ENCODE measurements at regions not wholly inside any gene's neighbourhood (a gene's known extent, or its start where the extent isn't known, plus 50 kb on each side); places are given as distances from the start of the nearest gene placed in this dataset.
"Not testable (repeated sequence)": the region's sequence is repeated elsewhere in the genome, so short reads cannot be mapped to it uniquely, and the experiment has no call there.

GRCh38 chr3:82521657-82522056 lies 760.2 kb upstream of the GBE1 start:
- DNase-seq (ENCODE audit: low read depth in 2 of 3, low spot score in 2 of 3), result no peak

DNA sequence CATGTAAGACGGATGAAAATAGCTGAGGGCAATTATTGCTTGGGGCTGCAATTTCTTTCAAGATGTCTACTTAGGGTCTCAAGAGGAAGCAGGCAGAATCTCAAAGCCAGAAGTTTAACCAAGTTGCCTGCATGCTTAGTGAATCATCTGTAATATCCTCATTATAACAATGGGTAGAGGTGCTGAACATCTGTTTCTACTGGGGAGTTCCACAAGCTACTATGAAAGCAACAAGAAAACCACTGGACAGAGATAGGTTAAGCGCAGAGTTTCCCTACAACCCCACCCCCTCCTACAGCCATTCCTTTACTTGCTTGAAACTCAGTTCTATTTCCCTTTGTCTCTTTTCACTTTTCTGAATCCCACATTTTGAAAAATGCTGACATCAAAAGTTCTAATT lies 759.4 kb upstream of the GBE1 start:
- DNase-seq (ENCODE audit: low read depth in 2 of 3, low spot score in 2 of 3), result no peak

GRCh38 chr3:82509951-82510603 lies 748.6 kb upstream of the GBE1 start:
- no peak for DNase-seq (ENCODE audit: low read depth in 2 of 3, low spot score in 2 of 3)

- no peak for DNase-seq (ENCODE audit: low read depth in 2 of 3, low spot score in 2 of 3)
Observed at GRCh38 chr3:82509106-82509842, 747.8 kb upstream of the GBE1 start.

DNA sequence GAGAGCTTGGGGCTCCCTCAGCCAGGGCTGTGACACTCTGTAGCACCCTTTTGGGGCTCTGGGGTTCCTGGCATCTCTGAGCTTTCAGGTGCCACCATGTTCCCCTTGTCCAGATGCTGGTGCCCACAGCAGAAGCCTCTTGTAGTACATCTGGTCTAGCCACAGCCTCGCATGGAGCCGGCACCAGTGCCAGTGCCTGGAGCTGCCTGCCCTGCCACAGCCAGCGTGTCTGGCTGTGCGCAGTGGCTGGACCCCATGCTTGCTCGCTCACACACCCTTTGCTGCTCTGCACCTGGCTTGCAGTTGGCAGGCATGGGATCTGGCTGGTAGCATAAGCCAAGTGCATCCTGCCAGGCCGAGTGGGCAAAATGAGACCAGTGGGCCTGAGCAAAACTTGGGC lies 744.8 kb upstream of the GBE1 start:
- DNase-seq (ENCODE audit: low read depth in 2 of 3, low spot score in 2 of 3), result no peak

DNA sequence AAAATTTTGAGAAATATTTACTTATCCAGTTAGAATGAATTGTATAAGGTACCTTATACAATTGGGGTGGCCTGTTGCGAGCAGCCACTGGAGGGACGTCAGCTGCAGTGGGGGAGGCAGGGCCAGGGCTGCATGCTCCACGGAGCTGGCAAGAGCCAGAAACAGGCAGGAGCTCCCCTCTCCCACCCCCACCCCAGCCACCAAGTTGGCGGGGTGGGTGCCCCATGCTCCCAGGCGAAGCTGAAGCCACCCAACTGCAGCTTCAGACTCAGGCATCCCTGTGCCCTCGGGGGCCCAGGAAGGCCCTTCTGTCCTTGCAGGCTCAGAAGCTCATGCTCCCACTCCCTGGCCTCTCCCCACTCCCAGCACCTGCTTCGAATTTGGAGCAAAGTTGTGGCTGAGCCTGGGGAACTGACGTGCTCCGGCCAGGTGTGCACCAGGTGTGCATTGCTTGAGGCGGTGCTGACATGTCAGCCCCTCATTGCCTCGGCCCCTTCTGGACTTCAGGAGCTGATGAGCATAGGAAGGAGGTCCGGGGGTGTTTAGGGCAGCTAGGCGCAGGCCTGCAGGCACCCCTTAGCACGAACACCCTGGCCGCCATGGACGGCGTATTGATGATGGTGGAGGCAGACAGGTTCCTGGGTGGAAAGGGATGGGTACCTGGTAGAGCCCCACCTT lies 743.8 kb upstream of the GBE1 start:
- no peak for DNase-seq (ENCODE audit: low read depth in 2 of 3, low spot score in 2 of 3)

DNA sequence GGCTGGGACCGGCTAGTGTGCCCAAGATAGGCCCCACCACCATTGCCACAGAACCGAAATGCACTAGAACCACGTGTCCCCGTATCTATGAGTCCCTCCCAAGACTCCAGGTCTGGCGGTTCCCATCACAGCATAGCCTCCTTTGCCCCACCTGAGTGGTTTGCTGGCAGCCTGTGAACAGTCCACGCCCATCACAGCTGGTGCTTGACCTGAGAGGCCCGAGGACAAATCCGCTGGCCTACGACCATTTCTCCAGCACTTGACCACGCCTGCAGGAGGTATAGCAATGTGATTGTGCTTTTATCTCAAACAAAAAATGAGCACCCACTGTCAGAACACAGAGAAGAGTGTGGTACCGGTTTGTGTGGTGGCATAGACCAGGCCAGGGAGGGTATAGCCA lies 736.7 kb upstream of the GBE1 start:
- DNase-seq (ENCODE audit: low read depth in 2 of 3, low spot score in 2 of 3), result no peak

DNA sequence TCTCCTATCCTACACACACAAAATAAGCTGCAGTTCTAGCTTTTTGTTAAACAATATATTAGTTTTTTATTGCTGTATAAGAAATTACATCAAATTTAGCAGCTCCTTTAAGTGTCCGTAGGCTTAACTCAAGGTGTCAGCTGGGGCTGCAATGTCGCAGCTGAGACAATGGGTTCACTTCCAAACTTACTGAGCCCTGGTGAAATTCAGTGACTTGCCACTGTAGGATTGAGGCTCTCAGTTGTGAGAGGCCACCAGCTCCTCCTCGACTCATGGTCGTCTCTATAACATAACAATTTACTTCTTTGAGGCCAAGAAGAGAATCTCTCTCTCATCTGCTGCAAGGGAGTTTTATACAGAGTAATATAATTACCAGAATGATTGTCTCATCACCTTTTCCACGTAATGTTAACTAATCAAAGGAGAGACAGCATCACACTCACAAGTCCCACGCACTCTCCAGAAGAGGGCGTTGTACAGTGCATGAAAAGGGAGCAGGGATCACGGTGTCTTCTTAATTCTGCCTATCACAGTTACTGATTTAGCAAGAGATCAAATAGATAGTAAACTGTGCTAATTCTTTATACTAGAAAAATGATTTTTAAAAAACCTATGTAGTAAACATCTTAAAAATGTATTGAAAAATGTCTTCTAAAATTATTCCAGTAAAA lies 735.6 kb upstream of the GBE1 start:
- peak in 1 of 3 donors; percentile 14 for DNase-seq (ENCODE audit: low read depth in 2 of 3, low spot score in 2 of 3)

DNA sequence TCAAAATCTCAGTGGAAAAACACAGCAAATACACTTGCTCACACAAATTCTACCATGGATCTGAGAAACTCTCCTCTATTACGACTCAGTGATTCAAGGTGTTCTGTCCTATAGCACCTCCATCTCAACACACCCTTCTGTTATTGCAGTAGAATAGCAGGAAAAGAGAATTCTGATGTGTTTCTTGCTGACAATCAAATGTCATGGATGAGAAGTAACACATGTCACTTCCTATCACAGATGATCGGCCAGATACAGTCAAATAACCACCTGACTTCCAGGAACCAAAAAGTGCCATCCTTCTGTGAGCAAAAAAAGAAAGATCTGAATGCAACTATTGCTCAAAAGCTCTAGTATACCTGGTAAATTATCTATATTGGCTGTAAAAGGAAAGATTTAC lies 734.2 kb upstream of the GBE1 start:
- DNase-seq (ENCODE audit: low read depth in 2 of 3, low spot score in 2 of 3), result no peak

DNA sequence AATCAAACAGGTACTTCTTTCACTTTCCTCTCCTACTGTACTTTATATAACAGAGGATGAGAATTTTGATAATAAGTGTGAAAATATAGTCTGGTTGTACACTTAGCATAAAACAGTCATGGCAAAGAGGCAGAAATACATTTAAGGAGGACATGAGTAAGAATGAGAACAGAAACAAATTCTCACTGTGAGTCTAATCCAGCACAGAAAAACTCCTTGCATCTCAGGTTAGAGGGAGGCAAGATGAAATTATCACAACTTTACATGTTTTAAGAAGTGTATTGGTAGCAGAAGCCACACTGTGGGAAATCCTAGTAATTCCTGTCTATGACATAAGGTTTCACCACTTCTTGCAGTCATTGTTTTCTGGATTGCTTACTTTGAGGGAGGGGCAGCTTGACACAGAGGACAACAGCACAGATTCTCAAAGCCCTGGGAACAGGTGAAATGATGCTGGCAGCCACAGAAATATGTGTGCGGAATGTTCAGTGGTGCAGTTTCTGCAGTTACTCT lies 733.6 kb upstream of the GBE1 start:
- DNase-seq (ENCODE audit: low read depth in 2 of 3, low spot score in 2 of 3), result no peak

DNA sequence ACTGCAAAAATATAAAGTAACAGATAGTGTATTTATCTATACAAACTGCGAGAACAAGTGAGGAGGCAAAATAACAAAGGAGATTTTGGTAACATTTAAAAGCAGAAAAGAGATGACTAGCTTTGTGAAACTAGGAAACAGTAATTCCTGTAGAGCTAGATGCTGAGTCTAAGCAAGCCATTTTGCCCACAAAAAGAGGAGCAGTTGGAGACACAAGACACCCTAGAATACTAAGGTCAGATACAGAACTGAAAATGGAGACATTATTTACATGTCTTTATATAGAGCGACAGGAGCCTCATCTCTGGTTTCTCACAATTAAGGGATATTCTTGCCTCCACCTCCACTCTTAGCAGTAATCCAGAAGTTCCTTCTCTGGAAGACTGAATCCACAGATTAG lies 732.4 kb upstream of the GBE1 start:
- no peak for DNase-seq (ENCODE audit: low read depth in 2 of 3, low spot score in 2 of 3)

- no peak for DNase-seq (ENCODE audit: low read depth in 2 of 3, low spot score in 2 of 3)
Observed at GRCh38 chr3:82475306-82475705, 713.9 kb upstream of the GBE1 start.

- DNase-seq (ENCODE audit: low read depth in 2 of 3, low spot score in 2 of 3), result no peak
Observed at GRCh38 chr3:82474711-82475110, 713.3 kb upstream of the GBE1 start.

GRCh38 chr3:82473864-82474541 lies 712.6 kb upstream of the GBE1 start:
- DNase-seq (ENCODE audit: low read depth in 2 of 3, low spot score in 2 of 3), result no peak

DNA sequence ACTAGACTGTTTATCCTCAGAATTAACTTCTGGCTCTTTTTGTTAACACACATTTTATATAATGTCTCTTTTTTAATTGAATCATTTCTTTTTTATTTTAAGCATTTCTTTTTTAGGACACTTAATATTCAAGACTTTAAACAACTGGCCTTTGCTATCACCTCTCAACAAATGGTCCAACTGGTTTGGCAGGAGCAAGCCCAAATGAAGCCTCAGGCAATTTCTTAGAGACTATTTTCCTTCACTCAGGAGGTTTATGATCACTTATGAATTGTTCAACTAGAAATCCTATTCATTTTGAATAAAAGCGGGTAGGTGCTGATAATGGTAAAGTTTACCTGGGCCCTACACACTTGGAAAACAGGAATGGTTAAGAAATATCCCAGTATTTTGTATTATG lies 705.6 kb upstream of the GBE1 start:
- DNase-seq (ENCODE audit: low read depth in 2 of 3, low spot score in 2 of 3), result no peak

DNA sequence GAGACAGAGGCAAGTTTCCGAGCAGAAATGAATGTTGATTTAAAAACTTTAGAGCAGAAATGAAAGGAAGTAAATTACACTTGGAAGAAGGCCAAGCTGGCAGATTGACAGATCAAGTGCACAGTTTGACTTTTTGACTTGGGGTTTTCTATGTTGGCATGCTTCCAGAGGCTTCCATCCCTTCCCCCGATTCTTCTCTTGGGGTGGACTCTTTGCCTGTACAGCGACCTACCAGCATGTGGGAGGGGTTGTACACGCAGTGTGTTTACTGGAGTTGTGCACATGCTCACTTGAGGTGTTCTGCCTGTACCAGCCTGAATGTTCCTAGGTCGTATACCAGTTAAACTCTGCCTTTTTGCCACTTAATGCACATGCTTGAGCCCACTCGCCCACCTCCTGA lies 701.5 kb upstream of the GBE1 start:
- DNase-seq (ENCODE audit: low read depth in 2 of 3, low spot score in 2 of 3), result peak in 1 of 3 donors; percentile 17

GRCh38 chr3:82461049-82461889 lies 699.8 kb upstream of the GBE1 start:
- no peak for DNase-seq (ENCODE audit: low read depth in 2 of 3, low spot score in 2 of 3)

GRCh38 chr3:82448320-82448719 lies 686.9 kb upstream of the GBE1 start:
- no peak for DNase-seq (ENCODE audit: low read depth in 2 of 3, low spot score in 2 of 3)

DNA sequence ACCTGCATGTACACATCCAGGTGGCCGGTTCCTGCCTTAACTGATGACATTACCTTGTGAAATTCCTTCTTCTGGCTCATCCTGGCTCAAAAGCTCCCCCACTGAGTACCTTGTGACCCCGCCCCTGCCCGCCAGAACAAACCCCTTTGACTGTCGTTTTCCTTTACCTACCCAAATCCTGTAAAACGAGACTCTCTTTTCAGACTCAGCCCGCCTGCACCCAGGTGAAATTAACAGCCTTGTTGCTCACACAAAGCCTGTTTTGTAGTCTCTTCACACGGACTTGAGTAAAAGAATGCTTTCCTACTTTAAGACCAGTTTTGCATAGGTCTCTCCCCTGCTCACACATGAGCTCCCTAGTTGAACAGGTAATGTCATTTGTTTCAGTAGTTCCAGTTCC lies 667.4 kb upstream of the GBE1 start:
- not testable (repeated sequence) for DNase-seq (ENCODE audit: low read depth in 2 of 3, low spot score in 2 of 3)

GRCh38 chr3:82424031-82424339 lies 662.5 kb upstream of the GBE1 start:
- no peak for DNase-seq (ENCODE audit: low read depth in 2 of 3, low spot score in 2 of 3)
